HG03575 (cell line): ENCODE measurements at regions not wholly inside any gene's neighbourhood (a gene's known extent, or its start where the extent isn't known, plus 50 kb on each side); places are given as distances from the start of the nearest gene placed in this dataset.

Experiments
- ATAC-seq: cut with Tn5 transposase; IDR thresholded peaks from one replicate; pipeline ENCODE4 v1.9.1; 2021; ENCODE audit not compliant: unreplicated experiment, insufficient number of reproducible peaks, low FRiP score; ENCODE audit errors: extremely low read depth

DNA sequence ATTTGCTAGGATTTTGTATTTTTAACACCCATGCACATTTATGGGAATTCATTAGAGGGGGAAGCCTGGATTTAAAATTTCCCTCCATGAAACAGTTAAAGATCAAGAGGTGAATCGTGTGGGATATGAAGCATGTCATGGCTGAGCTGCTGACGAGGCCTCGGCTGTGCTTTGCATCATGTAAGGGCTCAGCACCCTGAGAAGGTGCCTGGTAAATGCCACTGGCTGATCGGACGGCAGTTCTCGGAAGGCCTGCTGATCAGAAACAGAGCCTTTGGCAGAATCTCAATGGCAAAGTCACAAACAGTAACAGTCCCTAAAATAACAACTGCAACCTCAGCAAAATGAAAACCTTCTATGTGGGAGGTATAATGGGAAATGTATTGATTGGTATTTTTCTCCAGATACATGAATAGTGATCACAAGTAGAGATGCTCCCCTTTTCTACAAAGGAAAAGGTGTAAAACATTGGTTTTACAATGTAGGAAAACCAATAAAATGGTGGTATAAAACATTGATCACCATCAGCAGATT lies 53.0 kb upstream of the FUCA2 start:
- no peak for ATAC-seq

DNA sequence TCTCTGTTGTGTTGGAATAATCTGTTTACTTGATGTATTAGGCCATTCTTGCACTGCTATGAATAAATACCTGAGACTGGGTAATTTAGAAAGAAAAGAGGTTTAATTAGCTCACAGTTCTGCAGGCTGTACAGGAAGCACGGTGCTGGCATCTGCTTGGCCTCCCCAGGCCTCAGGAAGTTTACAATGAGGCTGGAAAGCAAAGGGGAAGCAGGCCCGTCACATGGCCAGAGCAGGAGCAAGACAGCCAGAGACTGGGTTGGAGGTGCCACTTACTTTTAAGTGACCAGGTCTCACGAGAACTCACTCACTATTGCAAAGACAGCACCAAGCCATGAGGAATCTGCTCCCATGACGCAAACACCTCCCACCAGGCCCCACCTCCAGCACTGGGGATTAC lies 50.6 kb upstream of the FUCA2 start:
- ATAC-seq = no peak
